Fibroblast of the aortic adventitia (primary cell): ENCODE measurements at regions not wholly inside any gene's neighbourhood (a gene's known extent, or its start where the extent isn't known, plus 50 kb on each side); places are given as distances from the start of the nearest gene placed in this dataset.
A peak's percentile ranks its signal among the peaks of the same experiment; 100 is the strongest.

ENCODE experiments used
- DNase-seq: peaks from one replicate; pipeline ENCODE4 v3.0.0-alpha.2; 2010; ENCODE audit warnings: low read depth
- H3K4me3 ChIP-seq: 2 replicates; pipeline ENCODE4 v1.5.1; 2011; ENCODE audit warnings: low read depth, mild to moderate bottlenecking, control low read depth, low read length, moderate library complexity
- TF ChIP-seq, protein P1 (sequence below): IDR thresholded peaks from 2 replicates; pipeline ENCODE4 v1.5.1; 2011; ENCODE audit warnings: mild to moderate bottlenecking, low read length, control low read depth, inconsistent platforms; ENCODE audit not compliant: insufficient read depth

GRCh38 chr1:80910426-80910825 is 890.3 kb upstream of the ADGRL2 start:
- H3K4me3 ChIP-seq: no peak overlapping the region
- TF ChIP-seq, protein P1, sequence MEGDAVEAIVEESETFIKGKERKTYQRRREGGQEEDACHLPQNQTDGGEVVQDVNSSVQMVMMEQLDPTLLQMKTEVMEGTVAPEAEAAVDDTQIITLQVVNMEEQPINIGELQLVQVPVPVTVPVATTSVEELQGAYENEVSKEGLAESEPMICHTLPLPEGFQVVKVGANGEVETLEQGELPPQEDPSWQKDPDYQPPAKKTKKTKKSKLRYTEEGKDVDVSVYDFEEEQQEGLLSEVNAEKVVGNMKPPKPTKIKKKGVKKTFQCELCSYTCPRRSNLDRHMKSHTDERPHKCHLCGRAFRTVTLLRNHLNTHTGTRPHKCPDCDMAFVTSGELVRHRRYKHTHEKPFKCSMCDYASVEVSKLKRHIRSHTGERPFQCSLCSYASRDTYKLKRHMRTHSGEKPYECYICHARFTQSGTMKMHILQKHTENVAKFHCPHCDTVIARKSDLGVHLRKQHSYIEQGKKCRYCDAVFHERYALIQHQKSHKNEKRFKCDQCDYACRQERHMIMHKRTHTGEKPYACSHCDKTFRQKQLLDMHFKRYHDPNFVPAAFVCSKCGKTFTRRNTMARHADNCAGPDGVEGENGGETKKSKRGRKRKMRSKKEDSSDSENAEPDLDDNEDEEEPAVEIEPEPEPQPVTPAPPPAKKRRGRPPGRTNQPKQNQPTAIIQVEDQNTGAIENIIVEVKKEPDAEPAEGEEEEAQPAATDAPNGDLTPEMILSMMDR: no peak
- no peak for DNase-seq

GRCh38 chr1:80909172-80909784 is 891.5 kb upstream of the ADGRL2 start:
- no peak overlapping the region for H3K4me3 ChIP-seq
- TF ChIP-seq, protein P1: no peak
- DNase-seq: no peak

DNA sequence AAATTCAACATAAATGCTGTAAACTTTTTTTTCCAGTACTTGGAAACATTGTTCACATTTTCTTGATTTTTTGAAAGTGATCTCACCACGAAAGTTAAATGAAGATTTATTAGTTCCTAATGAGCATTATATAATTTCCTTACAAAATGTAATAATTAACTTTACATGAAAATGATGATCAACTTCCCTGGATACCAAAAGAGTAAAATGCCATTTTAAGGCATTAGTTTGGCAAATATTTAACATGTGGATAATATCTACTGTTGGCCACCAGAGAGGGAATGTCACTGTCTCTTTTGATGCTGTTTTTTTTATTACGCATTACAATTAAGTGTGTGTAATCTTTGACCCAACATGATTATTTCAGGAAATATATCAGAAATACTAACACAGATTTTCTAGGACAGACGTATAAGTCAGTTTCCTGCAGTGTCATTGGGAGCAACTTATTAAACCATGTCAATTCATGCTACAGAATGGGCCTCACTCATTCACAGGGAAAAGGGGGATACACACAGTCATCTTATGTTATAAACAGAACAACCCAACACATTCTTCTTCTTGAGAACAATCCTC is 903.9 kb upstream of the ADGRL2 start:
- TF ChIP-seq, protein P1: no peak
- H3K4me3 ChIP-seq: no peak overlapping the region
- DNase-seq: no peak

DNA sequence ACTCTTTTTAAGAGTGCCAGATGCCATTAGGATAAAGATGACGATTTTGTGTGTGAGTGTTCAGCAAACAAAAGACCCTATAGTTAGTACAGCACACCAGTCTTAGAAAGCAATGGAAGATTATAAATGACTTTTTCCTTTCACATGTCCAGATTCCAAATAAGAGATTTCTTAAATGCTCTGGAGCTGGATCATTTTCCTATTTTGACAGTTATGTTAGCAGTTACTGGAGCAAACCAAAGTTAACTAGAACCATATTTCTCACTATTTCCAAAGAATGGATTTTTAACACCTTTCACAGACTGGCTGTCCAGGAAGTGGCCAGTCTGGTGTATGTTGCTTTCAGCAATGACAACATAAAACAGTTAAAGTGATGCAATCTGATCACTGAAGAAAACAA is 905.8 kb upstream of the ADGRL2 start:
- no peak overlapping the region for H3K4me3 ChIP-seq
- DNase-seq: no peak
- TF ChIP-seq, protein P1: no peak

GRCh38 chr1:80893115-80893514 is 907.6 kb upstream of the ADGRL2 start:
- DNase-seq: peak; percentile 4
- H3K4me3 ChIP-seq: no peak overlapping the region
- TF ChIP-seq, protein P1: no peak

- DNase-seq: no peak
- H3K4me3 ChIP-seq: no peak overlapping the region
- TF ChIP-seq, protein P1: no peak
Observed at GRCh38 chr1:80892539-80892938, 908.2 kb upstream of the ADGRL2 start.

DNA sequence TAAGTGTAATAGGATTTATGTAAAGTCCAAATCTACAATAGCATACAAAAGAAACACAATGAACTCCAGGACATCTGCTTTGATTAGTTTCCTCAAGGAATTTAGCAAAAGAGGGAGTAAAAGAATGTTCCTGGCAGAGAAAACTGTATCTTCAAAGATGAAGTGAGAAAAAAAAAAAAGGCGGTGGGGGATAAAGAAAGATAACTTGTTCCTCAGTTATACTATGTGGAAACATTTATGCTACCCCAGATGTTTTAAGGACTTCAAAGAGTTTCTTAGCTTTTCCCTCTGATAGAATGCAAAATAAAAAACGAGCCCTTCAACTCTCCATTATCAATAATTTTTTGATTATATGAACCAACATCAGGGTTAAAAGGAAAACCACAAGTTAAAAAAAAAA is 908.9 kb upstream of the ADGRL2 start:
- H3K4me3 ChIP-seq: no peak overlapping the region
- DNase-seq: no peak
- TF ChIP-seq, protein P1: no peak
